GM08714 (cell line): ENCODE measurements at regions not wholly inside any gene's neighbourhood (a gene's known extent, or its start where the extent isn't known, plus 50 kb on each side); places are given as distances from the start of the nearest gene placed in this dataset.
"Not testable (repeated sequence)": the region's sequence is repeated elsewhere in the genome, so short reads cannot be mapped to it uniquely, and the experiment has no call there.

Experiments used
- H3K4me3 ChIP-seq: fragments of 200-500 bp; sonication (Bioruptor generic); 2 replicates; pipeline ENCODE4 v1.5.1; 2014; ENCODE audit warnings: mild to moderate bottlenecking, low read length, inconsistent platforms
- ZNF274 ChIP-seq: IDR thresholded peaks from 2 replicates; pipeline ENCODE4 v1.6.1; 2012; ENCODE audit warnings: mild to moderate bottlenecking, low read depth, low read length

GRCh38 chr10:130973127-130973839 is 338.2 kb downstream of the TCERG1L start:
- no peak overlapping the region for H3K4me3 ChIP-seq
- TF ChIP-seq ZNF274 = no peak

- no peak overlapping the region for H3K4me3 ChIP-seq
- no peak for TF ChIP-seq ZNF274
Observed at GRCh38 chr10:130974166-130974565, 337.4 kb downstream of the TCERG1L start.

- H3K4me3 ChIP-seq = not testable (repeated sequence)
Observed at GRCh38 chr10:130975351-130975750, 336.2 kb downstream of the TCERG1L start.

GRCh38 chr10:130982802-130983201 is 328.7 kb downstream of the TCERG1L start:
- no peak overlapping the region for H3K4me3 ChIP-seq
- no peak for TF ChIP-seq ZNF274

GRCh38 chr10:130983749-130984148 is 327.8 kb downstream of the TCERG1L start:
- TF ChIP-seq ZNF274 = no peak
- no peak overlapping the region for H3K4me3 ChIP-seq

GRCh38 chr10:130984686-130985085 is 326.8 kb downstream of the TCERG1L start:
- no peak overlapping the region for H3K4me3 ChIP-seq
- no peak for TF ChIP-seq ZNF274

- no peak overlapping the region for H3K4me3 ChIP-seq
- TF ChIP-seq ZNF274 = no peak
Observed at GRCh38 chr10:130985158-130985753, 326.3 kb downstream of the TCERG1L start.

GRCh38 chr10:130986846-130987245 is 324.7 kb downstream of the TCERG1L start:
- TF ChIP-seq ZNF274 = no peak
- no peak overlapping the region for H3K4me3 ChIP-seq

GRCh38 chr10:130987401-130987800 is 324.1 kb downstream of the TCERG1L start:
- TF ChIP-seq ZNF274 = no peak
- H3K4me3 ChIP-seq = no peak overlapping the region

- no peak for TF ChIP-seq ZNF274
Observed at GRCh38 chr10:130989670-130990232, 321.8 kb downstream of the TCERG1L start.

GRCh38 chr10:130990486-130990885 is 321.0 kb downstream of the TCERG1L start:
- H3K4me3 ChIP-seq = no peak overlapping the region

More at GRCh38 chr10:130989670-130990232, 321.8 kb downstream of the TCERG1L start:
- no peak overlapping the region for H3K4me3 ChIP-seq

GRCh38 chr10:130992802-130993523 is 318.6 kb downstream of the TCERG1L start:
- H3K4me3 ChIP-seq = no peak overlapping the region
- no peak for TF ChIP-seq ZNF274

More at GRCh38 chr10:130990486-130990885, 321.0 kb downstream of the TCERG1L start:
- no peak for TF ChIP-seq ZNF274

GRCh38 chr10:130993612-130994011 is 317.9 kb downstream of the TCERG1L start:
- TF ChIP-seq ZNF274 = no peak
- H3K4me3 ChIP-seq = no peak overlapping the region

GRCh38 chr10:130994191-130994590 is 317.3 kb downstream of the TCERG1L start:
- no peak for TF ChIP-seq ZNF274
- H3K4me3 ChIP-seq = no peak overlapping the region

- no peak for TF ChIP-seq ZNF274
- H3K4me3 ChIP-seq = no peak overlapping the region
Observed at GRCh38 chr10:130994845-130995244, 316.7 kb downstream of the TCERG1L start.
